H9 (cell line): ENCODE measurements at regions not wholly inside any gene's neighbourhood (a gene's known extent, or its start where the extent isn't known, plus 50 kb on each side); places are given as distances from the start of the nearest gene placed in this dataset.

ENCODE experiments used
- DNase-seq: peaks from one replicate; pipeline ENCODE4 v3.0.0-alpha.2; 2017
- H2AFZ ChIP-seq: one replicate; pipeline ENCODE4 v1.6.1; 2013; ENCODE audit warnings: mild to moderate bottlenecking, low read length, control low read depth, moderate library complexity
- H2AK5ac ChIP-seq: 2 replicates; pipeline ENCODE4 v1.6.1; 2013; ENCODE audit warnings: low read length, control low read depth, mixed read lengths; ENCODE audit not compliant: insufficient read length
- H2BK120ac ChIP-seq: one replicate; pipeline ENCODE4 v1.6.1; 2013; ENCODE audit warnings: low read depth, mild to moderate bottlenecking, low read length, control low read depth, inconsistent platforms; ENCODE audit not compliant: poor library complexity, severe bottlenecking
- H2BK12ac ChIP-seq: 2 replicates; pipeline ENCODE4 v1.6.1; 2013; ENCODE audit warnings: low read length, control low read depth, mixed read lengths, low read depth; ENCODE audit not compliant: insufficient read length
- H2BK15ac ChIP-seq: 2 replicates; pipeline ENCODE4 v1.6.1; 2013; ENCODE audit warnings: low read depth, low read length, control low read depth
- H2BK20ac ChIP-seq: one replicate; pipeline ENCODE4 v1.6.1; 2013; ENCODE audit warnings: low read depth, mild to moderate bottlenecking, low read length, control low read depth, inconsistent platforms; ENCODE audit not compliant: poor library complexity, severe bottlenecking
- H2BK5ac ChIP-seq: 2 replicates; pipeline ENCODE4 v1.6.1; 2013; ENCODE audit warnings: low read length, control low read depth, mixed read lengths; ENCODE audit not compliant: insufficient read length
- H3K14ac ChIP-seq: 2 replicates; pipeline ENCODE4 v1.6.1; 2013; ENCODE audit warnings: low read length, control low read depth; ENCODE audit not compliant: insufficient read depth
- H3K18ac ChIP-seq: 2 replicates; pipeline ENCODE4 v1.6.1; 2013; ENCODE audit warnings: low read depth, mild to moderate bottlenecking, mixed read lengths, low read length, control low read depth; ENCODE audit not compliant: insufficient read length
- H3K23ac ChIP-seq: 2 replicates; pipeline ENCODE4 v1.6.1; 2013; ENCODE audit warnings: low read length, control low read depth, mixed read lengths, low read depth; ENCODE audit not compliant: insufficient read length
- H3K23me2 ChIP-seq: 2 replicates; pipeline ENCODE4 v1.6.1; 2013; ENCODE audit warnings: low read depth, mild to moderate bottlenecking, mixed read lengths, low read length, control low read depth; ENCODE audit not compliant: insufficient read length, poor library complexity, severe bottlenecking
- H3K27ac ChIP-seq: 2 replicates; pipeline ENCODE4 v1.5.1; 2013; ENCODE audit warnings: low read length, control low read depth, mixed read lengths, low read depth; ENCODE audit not compliant: insufficient read length
- H3K27me3 ChIP-seq: 2 replicates; pipeline ENCODE4 v1.6.1; 2013; ENCODE audit warnings: low read length, control low read depth, inconsistent platforms; ENCODE audit not compliant: insufficient read depth
- H3K4ac ChIP-seq: 2 replicates; pipeline ENCODE4 v1.6.1; 2013; ENCODE audit warnings: low read depth, mild to moderate bottlenecking, control low read depth, inconsistent platforms, low read length, moderate library complexity
- H3K4me1 ChIP-seq: 2 replicates; pipeline ENCODE4 v1.6.1; 2013; ENCODE audit warnings: low read length, control low read depth, inconsistent platforms; ENCODE audit not compliant: insufficient read depth
- H3K4me2 ChIP-seq: 2 replicates; pipeline ENCODE4 v1.6.1; 2013; ENCODE audit warnings: low read length, control low read depth, mixed read lengths; ENCODE audit not compliant: insufficient read length, insufficient read depth
- H3K56ac ChIP-seq: 2 replicates; pipeline ENCODE4 v1.6.1; 2013; ENCODE audit warnings: low read depth, mild to moderate bottlenecking, mixed read lengths, low read length, control low read depth; ENCODE audit not compliant: insufficient read length
- H3K79me1 ChIP-seq: 2 replicates; pipeline ENCODE4 v1.6.1; 2013; ENCODE audit warnings: low read depth, mild to moderate bottlenecking, moderate library complexity, low read length, control low read depth, inconsistent platforms; ENCODE audit not compliant: insufficient read depth, poor library complexity, severe bottlenecking
- H3K79me2 ChIP-seq: 2 replicates; pipeline ENCODE4 v1.6.1; 2013; ENCODE audit warnings: low read length, control low read depth, inconsistent platforms; ENCODE audit not compliant: insufficient read depth
- H3K9ac ChIP-seq: 2 replicates; pipeline ENCODE4 v1.6.1; 2013; ENCODE audit warnings: low read length, control low read depth, mixed read lengths; ENCODE audit not compliant: insufficient read length; ENCODE audit errors: extremely low read depth
- H3K9me3 ChIP-seq: one replicate; pipeline ENCODE4 v1.6.1; 2013; ENCODE audit warnings: low read depth, low read length, inconsistent platforms; ENCODE audit not compliant: control insufficient read depth
- H3T11ph ChIP-seq: one replicate; pipeline ENCODE4 v1.6.1; 2013; ENCODE audit warnings: mild to moderate bottlenecking, low read length, control low read depth, inconsistent platforms
- H4K20me1 ChIP-seq: one replicate; pipeline ENCODE4 v1.6.1; 2013; ENCODE audit not compliant: control insufficient read depth, insufficient read length, insufficient read depth
- H4K5ac ChIP-seq: 2 replicates; pipeline ENCODE4 v1.6.1; 2013; ENCODE audit warnings: low read depth, mild to moderate bottlenecking, mixed read lengths, low read length, control low read depth; ENCODE audit not compliant: insufficient read length
- H4K8ac ChIP-seq: replicated peaks from 2 replicates; pipeline ENCODE4 v1.6.1; 2013; ENCODE audit warnings: low read length, control low read depth, mixed read lengths, low read depth; ENCODE audit not compliant: insufficient read length
- H4K91ac ChIP-seq: 2 replicates; pipeline ENCODE4 v1.6.1; 2013; ENCODE audit warnings: low read depth, mild to moderate bottlenecking, moderate library complexity, mixed read lengths, low read length, control low read depth; ENCODE audit not compliant: insufficient read length
- H3K27ac Mint-ChIP-seq, 3 experiments: 2 replicates in 2 of 3; 3 replicates in 1 of 3; pipeline ENCODE4 v1.8.0; 2020 to 2021; ENCODE audit warnings: mixed read lengths in 3 of 3, mild to moderate bottlenecking in 1 of 3, moderate library complexity in 1 of 3
- H3K27me3 Mint-ChIP-seq: 2 replicates; pipeline ENCODE4 v1.8.0; 2021; ENCODE audit warnings: low read depth, mild to moderate bottlenecking, moderate library complexity, mixed read lengths
- H3K36me3 Mint-ChIP-seq, 3 experiments: 2 replicates in 2 of 3; 3 replicates in 1 of 3; pipeline ENCODE4 v1.8.0; 2020 to 2021; ENCODE audit warnings: low read depth in 3 of 3, mixed read lengths in 3 of 3; ENCODE audit not compliant: insufficient read depth in 1 of 3
- H3K4me1 Mint-ChIP-seq, 2 experiments: 2 replicates each; pipeline ENCODE4 v1.8.0; 2020; ENCODE audit warnings: mixed read lengths in 2 of 2
- H3K4me3 Mint-ChIP-seq, 2 experiments: 2 replicates in 1 of 2; 3 replicates in 1 of 2; pipeline ENCODE4 v1.8.0; 2020 to 2021; ENCODE audit warnings: mild to moderate bottlenecking in 2 of 2, mixed read lengths in 2 of 2, moderate library complexity in 1 of 2
- H3K9me3 Mint-ChIP-seq, 2 experiments: 2 replicates in 1 of 2; 3 replicates in 1 of 2; pipeline ENCODE4 v1.8.0; 2020; ENCODE audit warnings: mild to moderate bottlenecking in 2 of 2, mixed read lengths in 2 of 2, moderate library complexity in 1 of 2
- WGBS: extraction: QIAGEN DNeasy Blood & Tissue Kit; methylation state at CpG from one replicate; pipeline ENCODE4 v1.1.7; 2013; ENCODE audit warnings: missing lambda C conversion rate, low lambda C conversion rate, mixed read lengths; ENCODE audit not compliant: insufficient read length; ENCODE audit errors: extremely low coverage; 5-methylcytosine and 5-hydroxymethylcytosine counted together
- TF ChIP-seq, protein P1 (sequence below): fragments of 200-600 bp; sonication (generic); conservative IDR thresholded peaks from 3 replicates; pipeline ENCODE4 v1.8.0; 2021; ENCODE audit warnings: antibody characterized with exemption, mild to moderate bottlenecking

DNA sequence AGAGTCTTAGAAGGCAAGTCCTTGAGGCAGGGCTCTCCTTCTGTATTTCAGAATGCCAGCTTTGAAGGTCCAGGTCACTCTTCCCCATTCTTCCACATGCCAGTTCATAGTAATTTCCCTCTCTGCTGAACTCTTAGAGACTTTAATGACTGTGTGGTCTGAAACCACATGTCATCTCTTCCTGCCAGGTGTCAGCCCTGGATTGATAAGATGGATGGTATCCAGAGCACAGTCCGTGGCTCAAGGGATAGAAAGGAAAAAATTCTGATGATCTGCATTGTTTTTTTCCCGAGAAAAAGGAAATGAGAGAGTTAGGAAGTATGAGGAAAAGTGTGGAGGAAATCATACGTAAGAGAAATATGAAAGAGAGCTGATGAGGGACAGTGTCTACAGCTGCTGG lies 250.9 kb downstream of the TPBG start:
- Histone ChIP-seq H2AK5ac (no peak overlapping the region), H3T11ph (no peak overlapping the region), H2BK120ac (no peak overlapping the region), H4K20me1 (no peaks in the 10 kb centered on the region), H4K91ac (no peak overlapping the region), H2BK20ac (no peak overlapping the region), H2BK5ac (no peak overlapping the region), H3K4me1 (no peaks in the 10 kb centered on the region), H3K9ac (no peak overlapping the region), H4K8ac (no peak overlapping the region), H3K23me2 (no peaks in the 10 kb centered on the region), H3K27me3 (no peaks in the 10 kb centered on the region), H3K27ac (no peak overlapping the region), H3K14ac (no peak overlapping the region), H2BK15ac (no peak overlapping the region), H2AFZ (no peak overlapping the region), H2BK12ac (no peak overlapping the region), H3K79me2 (no peaks in the 10 kb centered on the region), H3K79me1 (no peaks in the 10 kb centered on the region), H3K23ac (no peak overlapping the region), H3K18ac (no peak overlapping the region), H3K4me2 (no peak overlapping the region), H3K9me3 (no peaks in the 10 kb centered on the region), H4K5ac (no peak overlapping the region), H3K56ac (no peak overlapping the region), H3K4ac (no peak overlapping the region)
- Mint-ChIP-seq H3K9me3 (no peaks in the 10 kb centered on the region), H3K4me3 (no peak overlapping the region), H3K4me1 (0 out of 4 replicates have a peak, but pooled peaks cover 0 to 2% of the 10 kb centered on the region in 2 experiments), H3K27ac (no peak overlapping the region), H3K36me3 (no peaks in the 10 kb centered on the region), H3K27me3 (no peaks in the 10 kb centered on the region)
- 100% methylated on average over 2 of the region's 3 CpGs for WGBS
- TF ChIP-seq, protein P1, sequence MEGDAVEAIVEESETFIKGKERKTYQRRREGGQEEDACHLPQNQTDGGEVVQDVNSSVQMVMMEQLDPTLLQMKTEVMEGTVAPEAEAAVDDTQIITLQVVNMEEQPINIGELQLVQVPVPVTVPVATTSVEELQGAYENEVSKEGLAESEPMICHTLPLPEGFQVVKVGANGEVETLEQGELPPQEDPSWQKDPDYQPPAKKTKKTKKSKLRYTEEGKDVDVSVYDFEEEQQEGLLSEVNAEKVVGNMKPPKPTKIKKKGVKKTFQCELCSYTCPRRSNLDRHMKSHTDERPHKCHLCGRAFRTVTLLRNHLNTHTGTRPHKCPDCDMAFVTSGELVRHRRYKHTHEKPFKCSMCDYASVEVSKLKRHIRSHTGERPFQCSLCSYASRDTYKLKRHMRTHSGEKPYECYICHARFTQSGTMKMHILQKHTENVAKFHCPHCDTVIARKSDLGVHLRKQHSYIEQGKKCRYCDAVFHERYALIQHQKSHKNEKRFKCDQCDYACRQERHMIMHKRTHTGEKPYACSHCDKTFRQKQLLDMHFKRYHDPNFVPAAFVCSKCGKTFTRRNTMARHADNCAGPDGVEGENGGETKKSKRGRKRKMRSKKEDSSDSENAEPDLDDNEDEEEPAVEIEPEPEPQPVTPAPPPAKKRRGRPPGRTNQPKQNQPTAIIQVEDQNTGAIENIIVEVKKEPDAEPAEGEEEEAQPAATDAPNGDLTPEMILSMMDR, result no peak
- DNase-seq, result no peak
